Stimulated activated CD4-positive, alpha-beta T cell treated with anti-CD3 and anti-CD28 coated beads, Interleukin-2, amount 100 ng/mL, for 4 hours (primary cell): ENCODE measurements at regions not wholly inside any gene's neighbourhood (a gene's known extent, or its start where the extent isn't known, plus 50 kb on each side); places are given as distances from the start of the nearest gene placed in this dataset.

ENCODE experiments used
- DNase-seq: peaks from one replicate; pipeline ENCODE4 v3.0.0-alpha.2; 2020; ENCODE audit warnings: low read depth

GRCh38 chr20:60962367-60963045, 289.6 kb upstream of the CDH4 start:
- no peak for DNase-seq

GRCh38 chr20:60963146-60963545, 288.9 kb upstream of the CDH4 start:
- DNase-seq, result no peak

DNA sequence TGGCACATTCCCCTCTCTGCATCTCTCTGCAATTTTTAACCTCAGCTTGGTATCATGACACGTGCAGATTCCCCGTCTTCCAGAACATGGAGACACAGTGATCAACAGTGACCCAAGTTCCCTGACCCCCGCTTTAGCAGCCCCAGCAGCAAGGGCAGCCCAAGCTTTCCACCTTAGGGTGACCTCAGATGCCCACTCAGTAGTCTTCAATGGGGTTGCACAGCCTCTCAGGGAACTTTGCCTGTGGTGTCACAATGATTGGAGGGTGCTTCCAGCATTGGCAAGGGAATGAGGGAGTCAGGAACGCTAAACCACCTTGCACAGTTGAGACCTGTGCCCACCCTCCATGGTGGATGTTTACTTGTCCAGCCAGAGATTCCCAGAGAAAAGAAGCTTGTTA, 287.1 kb upstream of the CDH4 start:
- DNase-seq, result no peak

DNA sequence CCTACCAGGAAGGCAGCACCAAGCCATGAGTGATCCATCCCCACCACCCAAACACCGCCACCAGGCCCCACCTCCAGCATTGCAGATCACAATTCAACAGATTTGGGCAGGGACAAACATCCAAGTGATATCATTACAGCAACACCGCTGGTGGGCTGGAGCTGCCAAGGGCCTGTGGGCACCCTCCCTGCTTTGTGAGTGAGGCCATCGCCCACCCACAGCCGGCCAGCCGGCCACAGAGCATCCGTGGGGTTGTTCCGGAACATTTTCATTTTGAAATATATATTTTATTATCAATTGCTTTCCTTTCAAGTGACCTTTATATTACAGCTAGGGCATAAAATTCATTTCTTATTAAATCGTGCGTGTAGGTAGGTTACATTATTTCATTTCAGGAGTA, 286.0 kb upstream of the CDH4 start:
- no peak for DNase-seq

DNA sequence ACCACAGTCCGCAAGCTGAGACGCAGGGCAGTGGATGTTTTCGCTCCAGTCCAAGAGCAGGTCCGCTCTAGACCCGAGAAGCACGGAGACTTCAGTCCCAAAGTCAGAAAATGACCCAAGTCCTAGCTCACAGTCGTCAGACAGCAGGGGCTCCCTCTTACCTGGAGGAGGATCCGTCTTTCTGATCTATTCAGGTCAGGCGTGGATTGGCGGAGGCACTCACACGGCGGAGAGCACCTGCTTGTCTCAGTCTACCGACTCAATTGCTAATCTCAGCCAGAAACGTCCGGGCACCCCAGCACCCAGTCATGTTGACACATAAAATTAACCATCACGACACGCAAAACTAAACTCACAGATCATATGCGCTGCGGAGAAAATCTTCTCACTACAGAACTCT, 285.3 kb upstream of the CDH4 start:
- no peak for DNase-seq

DNA sequence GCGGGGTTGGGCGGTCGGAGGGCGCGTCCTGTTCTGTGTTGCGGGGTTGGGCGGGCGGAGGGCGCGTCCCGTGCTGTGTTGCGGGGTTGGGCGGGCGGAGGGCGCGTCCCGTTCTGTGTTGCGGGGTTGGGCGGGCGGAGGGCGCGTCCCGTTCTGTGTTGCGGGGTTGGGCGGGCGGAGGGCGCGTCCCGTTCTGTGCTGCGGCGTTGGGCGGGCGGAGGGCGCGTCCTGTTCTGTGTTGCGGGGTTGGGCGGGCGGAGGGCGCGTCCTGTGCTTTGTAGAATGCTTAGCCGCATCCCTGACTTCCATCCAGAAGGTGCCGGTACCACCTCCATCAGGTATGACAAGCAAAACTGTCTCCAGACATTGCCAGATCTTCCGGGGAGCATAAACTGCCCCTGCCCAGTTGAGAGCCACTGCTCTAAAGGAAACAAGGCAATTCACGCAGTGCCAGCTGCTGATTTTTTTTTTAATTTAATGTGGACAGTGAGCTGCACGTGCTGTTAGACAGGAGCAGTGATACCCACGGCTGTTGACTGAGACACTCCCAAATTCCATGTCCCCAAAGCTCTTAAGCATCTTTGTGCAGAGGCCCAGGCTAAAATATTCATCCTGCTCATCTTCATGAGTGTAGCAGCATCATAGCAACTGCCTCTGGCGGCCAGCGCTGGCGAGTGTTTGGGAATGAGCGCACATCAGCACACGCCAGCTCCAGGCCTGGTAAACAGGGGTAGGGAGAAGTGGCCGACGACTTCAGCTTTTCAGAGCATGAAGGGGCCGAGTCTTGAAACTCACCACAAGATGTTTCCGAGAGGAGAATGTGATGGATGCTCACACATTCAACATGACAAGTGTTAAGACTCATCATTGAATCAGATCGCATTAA, 284.4 kb upstream of the CDH4 start:
- DNase-seq, result no peak

- no peak for DNase-seq
These were observed 283.0 kb upstream of the CDH4 start for GRCh38 chr20:60968853-60969720.

- no peak for DNase-seq
These were observed 281.5 kb upstream of the CDH4 start for GRCh38 chr20:60970601-60971000.

GRCh38 chr20:60974022-60974421, 278.0 kb upstream of the CDH4 start:
- DNase-seq, result no peak

DNA sequence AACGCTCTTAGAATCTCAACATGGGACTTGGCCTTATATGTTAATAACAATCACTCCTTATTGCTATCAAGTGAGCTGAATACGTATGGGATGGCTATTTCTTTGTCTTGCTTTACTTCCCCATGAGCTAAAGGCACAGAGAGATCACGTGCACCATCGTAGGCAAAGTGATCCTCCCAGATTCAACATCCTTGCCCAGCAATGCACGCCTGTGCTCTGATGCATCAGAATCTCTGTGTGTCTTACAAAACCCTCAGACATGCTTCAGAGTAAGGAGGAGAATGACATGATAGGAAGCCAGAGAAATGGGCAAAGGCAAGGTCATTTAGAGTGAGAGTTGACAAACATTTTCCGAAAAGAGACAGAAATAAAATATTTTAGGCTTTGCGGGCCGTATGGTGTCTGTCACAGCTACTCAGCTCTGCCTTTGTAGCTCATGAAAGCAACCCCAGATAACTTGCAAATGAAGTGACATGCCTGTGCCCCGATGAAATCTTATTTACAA, 277.6 kb upstream of the CDH4 start:
- no peak for DNase-seq

DNA sequence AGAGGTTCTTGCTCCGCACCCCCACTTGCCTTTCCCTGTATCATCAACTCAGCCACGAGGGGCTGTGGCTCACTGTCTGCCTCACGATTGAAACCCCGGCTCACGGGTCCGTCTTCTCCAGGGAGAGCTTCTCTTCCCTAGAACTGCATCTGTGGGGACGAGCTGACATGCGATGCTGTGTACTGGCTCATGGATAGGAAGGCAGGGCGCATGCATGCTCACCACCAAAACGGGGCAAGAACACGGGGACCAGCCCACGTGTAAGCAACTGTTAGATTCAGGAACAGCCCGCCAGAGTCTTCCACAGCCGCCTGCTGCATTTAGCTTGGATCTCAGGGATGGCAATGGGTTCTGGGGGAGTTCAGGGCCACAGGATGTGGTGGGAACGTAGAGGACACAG, 275.9 kb upstream of the CDH4 start:
- DNase-seq, result no peak

- no peak for DNase-seq
These were observed 275.1 kb upstream of the CDH4 start for GRCh38 chr20:60976913-60977312.

GRCh38 chr20:60977901-60978300, 274.2 kb upstream of the CDH4 start:
- DNase-seq, result no peak

- DNase-seq, result no peak
These were observed 267.4 kb upstream of the CDH4 start for GRCh38 chr20:60984666-60985065.

DNA sequence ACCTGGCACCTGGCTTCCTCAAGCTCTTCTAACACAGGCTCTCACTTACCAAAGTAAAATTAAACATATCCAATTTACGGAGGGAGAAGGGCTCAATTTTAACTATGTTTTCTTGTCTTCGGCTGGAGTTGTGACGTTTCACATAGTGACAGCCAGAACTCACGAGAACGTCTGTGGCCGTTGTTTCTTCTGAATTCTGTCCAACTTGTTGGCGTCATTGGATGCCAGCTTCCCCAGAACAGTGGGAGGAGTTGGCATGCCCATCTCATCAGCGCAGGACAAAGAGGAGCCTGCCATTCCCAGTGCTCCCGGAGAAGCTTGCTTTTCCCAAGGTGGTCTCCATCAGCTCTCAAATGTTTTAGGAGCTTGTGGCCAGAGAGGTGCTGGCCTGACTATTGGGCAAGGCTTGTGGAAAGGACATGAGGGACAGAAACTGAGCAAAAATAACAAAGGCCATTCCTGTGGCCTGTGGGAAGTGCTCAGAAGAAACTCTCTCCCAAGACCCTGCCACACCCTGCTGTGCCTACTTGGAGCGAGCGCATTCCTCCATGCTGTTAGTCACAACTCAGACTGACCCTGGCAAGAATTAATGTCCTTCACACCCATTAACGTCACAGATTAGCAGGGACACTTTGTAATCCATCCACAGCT, 265.4 kb upstream of the CDH4 start:
- DNase-seq, result no peak

GRCh38 chr20:60990061-60990460, 262.0 kb upstream of the CDH4 start:
- no peak for DNase-seq

DNA sequence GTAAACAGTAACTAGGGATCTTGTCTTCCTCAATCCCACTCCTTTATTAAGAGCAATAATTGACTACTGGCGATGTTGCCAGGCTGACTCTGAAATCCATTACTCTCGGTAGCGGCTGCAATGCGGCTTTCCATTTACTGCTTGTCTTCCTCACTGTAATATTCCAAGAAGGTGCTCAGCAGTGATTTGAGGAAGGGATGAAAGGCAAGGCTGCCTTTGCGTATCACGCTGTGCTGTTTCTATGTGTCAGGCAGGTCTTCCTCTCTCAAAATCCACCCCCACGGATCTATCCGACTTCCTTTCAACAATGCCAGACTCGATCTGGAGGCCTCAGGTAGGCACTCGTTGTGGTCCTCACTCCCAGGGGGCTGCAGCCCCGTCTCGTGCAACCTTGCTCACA, 261.4 kb upstream of the CDH4 start:
- no peak for DNase-seq

DNA sequence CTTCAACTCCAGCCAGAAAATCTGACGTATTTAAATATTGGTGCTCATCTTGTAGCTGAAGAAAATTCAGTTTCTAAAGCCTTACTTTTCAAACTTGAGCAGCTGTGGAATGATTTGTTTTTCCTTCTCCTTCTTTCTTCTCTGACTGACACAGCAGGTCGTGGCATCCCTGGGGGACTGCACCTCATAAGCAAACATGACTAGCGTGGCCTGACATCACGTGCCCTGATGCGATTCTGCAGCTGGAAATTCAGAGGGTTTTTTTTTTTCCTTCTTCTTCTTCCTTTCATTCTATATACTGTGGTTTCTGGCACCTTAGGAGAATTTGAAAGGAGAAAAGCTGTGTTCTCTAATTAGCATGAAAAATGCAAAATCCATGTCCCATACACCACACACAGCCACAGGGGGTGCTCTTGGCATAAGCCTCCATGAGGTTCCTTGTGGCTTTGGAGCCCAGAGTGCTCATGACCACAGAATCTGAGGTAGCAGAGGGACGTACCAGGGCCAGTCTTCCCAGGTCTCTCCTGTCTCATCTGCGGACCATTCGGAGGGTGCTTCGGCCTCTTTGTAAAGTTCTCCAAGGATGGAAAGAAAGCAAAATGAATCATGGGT, 258.5 kb upstream of the CDH4 start:
- no peak for DNase-seq

GRCh38 chr20:60999250-60999649, 252.8 kb upstream of the CDH4 start:
- DNase-seq, result no peak

DNA sequence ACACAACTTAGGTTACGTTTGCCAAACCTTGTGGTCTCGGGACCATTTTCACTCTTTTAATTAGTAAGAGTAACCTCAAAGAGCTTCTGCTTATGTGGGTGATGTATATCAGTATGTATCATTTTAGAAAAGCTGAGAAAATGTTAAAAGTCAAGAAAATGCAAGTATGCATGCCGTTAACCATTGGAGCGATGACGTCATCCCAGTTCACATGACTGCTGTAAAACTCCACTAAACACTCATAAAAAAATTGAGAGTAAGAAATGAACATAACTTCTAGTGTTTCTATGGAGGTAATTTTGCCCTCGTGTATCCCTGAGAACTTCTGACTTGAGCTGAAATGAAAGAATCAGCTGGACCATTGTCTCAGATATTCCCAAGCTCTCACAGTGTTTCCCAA, 250.0 kb upstream of the CDH4 start:
- no peak for DNase-seq

DNA sequence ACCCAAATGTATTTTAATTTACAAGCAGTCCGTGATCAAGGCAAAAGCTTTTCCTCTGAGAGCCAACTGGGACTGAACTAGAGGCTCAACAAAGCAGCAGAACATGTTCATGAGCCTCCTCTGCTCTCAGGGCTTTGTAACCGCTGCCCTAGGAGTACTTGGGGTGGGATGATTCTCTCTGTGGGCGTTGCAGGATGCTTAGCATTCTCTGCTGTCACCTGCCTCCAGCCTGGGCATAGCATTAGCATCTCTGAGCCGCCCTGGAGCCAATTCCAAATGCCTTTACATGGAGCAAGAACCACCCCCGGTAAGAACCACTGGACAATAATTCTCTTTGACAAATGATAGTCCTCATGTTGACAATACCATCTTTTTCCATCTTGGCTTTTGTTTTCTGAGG, 237.6 kb upstream of the CDH4 start:
- no peak for DNase-seq

DNA sequence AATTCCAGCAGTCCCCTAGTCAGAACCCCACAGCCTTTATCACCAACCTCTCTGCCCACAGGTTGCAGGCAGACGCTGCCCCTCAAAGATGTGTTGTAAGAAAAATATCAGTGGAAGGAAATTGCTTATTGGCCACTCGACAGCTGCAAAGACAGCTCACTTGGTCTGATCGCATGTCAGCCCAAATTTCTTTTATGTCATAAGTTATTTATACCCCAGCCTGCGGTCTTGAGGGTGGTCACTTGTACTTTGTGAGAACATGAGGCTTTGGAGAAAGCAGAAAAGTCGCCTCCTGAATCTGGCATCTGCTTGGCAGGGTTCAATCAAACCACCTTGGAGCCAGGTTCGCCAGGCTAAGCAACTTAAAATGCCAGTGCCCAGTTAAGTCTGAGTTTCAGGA, 236.5 kb upstream of the CDH4 start:
- DNase-seq, result no peak
